ENCODE measurements at regions not wholly inside any gene's neighbourhood (a gene's known extent, or its start where the extent isn't known, plus 50 kb on each side); places are given as distances from the start of the nearest gene placed in this dataset.

GRCh38 chr6:120564779-120565178 is 769.5 kb downstream of the TBC1D32 start:
- Histone ChIP-seq H4K20me1 (ENCODE audit: insufficient read depth) (no peaks in the 10 kb centered on the region), H2AFZ (ENCODE audit: low read depth) (no peak overlapping the region), H3K4me3 (IDR thresholded peaks at IDR 0.05; ENCODE audit: insufficient read depth, low read depth, low read length) (no peak overlapping the region), H3K4me2 (no peak overlapping the region), H3K4me1 (ENCODE audit: low read depth, poor library complexity, severe bottlenecking) (no peaks in the 10 kb centered on the region), H3K27ac (no peak overlapping the region), H3K36me3 (ENCODE audit: insufficient read depth) (no peaks in the 10 kb centered on the region), H3K79me2 (ENCODE audit: insufficient read depth, low read depth) (no peaks in the 10 kb centered on the region), H3K9ac (no peak overlapping the region), H3K27me3 (ENCODE audit: insufficient read depth, low read depth) (no peaks in the 10 kb centered on the region)
- TF ChIP-seq, protein P1, sequence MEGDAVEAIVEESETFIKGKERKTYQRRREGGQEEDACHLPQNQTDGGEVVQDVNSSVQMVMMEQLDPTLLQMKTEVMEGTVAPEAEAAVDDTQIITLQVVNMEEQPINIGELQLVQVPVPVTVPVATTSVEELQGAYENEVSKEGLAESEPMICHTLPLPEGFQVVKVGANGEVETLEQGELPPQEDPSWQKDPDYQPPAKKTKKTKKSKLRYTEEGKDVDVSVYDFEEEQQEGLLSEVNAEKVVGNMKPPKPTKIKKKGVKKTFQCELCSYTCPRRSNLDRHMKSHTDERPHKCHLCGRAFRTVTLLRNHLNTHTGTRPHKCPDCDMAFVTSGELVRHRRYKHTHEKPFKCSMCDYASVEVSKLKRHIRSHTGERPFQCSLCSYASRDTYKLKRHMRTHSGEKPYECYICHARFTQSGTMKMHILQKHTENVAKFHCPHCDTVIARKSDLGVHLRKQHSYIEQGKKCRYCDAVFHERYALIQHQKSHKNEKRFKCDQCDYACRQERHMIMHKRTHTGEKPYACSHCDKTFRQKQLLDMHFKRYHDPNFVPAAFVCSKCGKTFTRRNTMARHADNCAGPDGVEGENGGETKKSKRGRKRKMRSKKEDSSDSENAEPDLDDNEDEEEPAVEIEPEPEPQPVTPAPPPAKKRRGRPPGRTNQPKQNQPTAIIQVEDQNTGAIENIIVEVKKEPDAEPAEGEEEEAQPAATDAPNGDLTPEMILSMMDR (conservative IDR thresholded peaks at IDR 0.05; ENCODE audit: low read depth, low read length) = no peak

- Histone ChIP-seq H4K20me1 (ENCODE audit: insufficient read depth) (no peaks in the 10 kb centered on the region), H3K4me3 (IDR thresholded peaks at IDR 0.05; ENCODE audit: insufficient read depth, low read depth, low read length) (no peak overlapping the region), H3K9ac (no peak overlapping the region), H3K36me3 (ENCODE audit: insufficient read depth) (no peaks in the 10 kb centered on the region), H3K4me1 (ENCODE audit: low read depth, poor library complexity, severe bottlenecking) (no peaks in the 10 kb centered on the region), H3K27me3 (ENCODE audit: insufficient read depth, low read depth) (no peaks in the 10 kb centered on the region), H3K27ac (no peak overlapping the region), H3K4me2 (no peak overlapping the region), H2AFZ (ENCODE audit: low read depth) (no peak overlapping the region), H3K79me2 (ENCODE audit: insufficient read depth, low read depth) (no peaks in the 10 kb centered on the region)
- TF ChIP-seq, protein P1 (conservative IDR thresholded peaks at IDR 0.05; ENCODE audit: low read depth, low read length) = no peak
Measured at GRCh38 chr6:120558294-120558693, 776.0 kb downstream of the TBC1D32 start.

- no peak overlapping the region for H3K4me2 ChIP-seq
- no peak overlapping the region for H2AFZ ChIP-seq (ENCODE audit: low read depth)
- no peak overlapping the region for H3K4me3 ChIP-seq (IDR thresholded peaks at IDR 0.05; ENCODE audit: insufficient read depth, low read depth, low read length)
- no peaks in the 10 kb centered on the region for H4K20me1 ChIP-seq (ENCODE audit: insufficient read depth)
- H3K4me1 ChIP-seq (ENCODE audit: low read depth, poor library complexity, severe bottlenecking) = no peaks in the 10 kb centered on the region
- no peaks in the 10 kb centered on the region for H3K27me3 ChIP-seq (ENCODE audit: insufficient read depth, low read depth)
- no peak overlapping the region for H3K9ac ChIP-seq
- H3K27ac ChIP-seq = no peak overlapping the region
- no peaks in the 10 kb centered on the region for H3K36me3 ChIP-seq (ENCODE audit: insufficient read depth)
- no peaks in the 10 kb centered on the region for H3K79me2 ChIP-seq (ENCODE audit: insufficient read depth, low read depth)
- TF ChIP-seq, protein P1 (conservative IDR thresholded peaks at IDR 0.05; ENCODE audit: low read depth, low read length) = no peak
Measured at GRCh38 chr6:120557554-120557953, 776.7 kb downstream of the TBC1D32 start.

DNA sequence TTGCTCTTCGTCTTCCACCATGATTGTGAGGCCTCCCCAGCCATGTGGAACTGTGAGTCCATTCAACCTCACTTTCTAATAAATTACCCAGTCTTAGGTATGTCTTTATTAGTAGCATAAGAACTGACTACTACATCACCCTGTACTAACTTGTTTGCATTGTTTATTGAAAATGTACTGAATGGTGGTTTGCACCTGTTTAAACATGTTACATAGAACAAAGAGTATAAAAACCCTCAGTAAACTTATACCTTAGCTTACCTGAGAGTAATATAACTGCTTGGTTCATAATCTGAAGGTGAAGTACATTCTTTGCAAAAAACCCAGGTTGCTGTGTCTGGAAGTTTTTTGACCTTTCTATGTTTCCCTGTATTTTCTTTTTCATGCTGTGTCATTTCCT is 777.8 kb downstream of the TBC1D32 start:
- no peaks in the 10 kb centered on the region for H3K36me3 ChIP-seq (ENCODE audit: insufficient read depth)
- no peak overlapping the region for H3K9ac ChIP-seq
- no peaks in the 10 kb centered on the region for H3K4me1 ChIP-seq (ENCODE audit: low read depth, poor library complexity, severe bottlenecking)
- no peak overlapping the region for H3K27ac ChIP-seq
- no peak overlapping the region for H3K4me3 ChIP-seq (IDR thresholded peaks at IDR 0.05; ENCODE audit: insufficient read depth, low read depth, low read length)
- no peaks in the 10 kb centered on the region for H3K79me2 ChIP-seq (ENCODE audit: insufficient read depth, low read depth)
- no peaks in the 10 kb centered on the region for H4K20me1 ChIP-seq (ENCODE audit: insufficient read depth)
- no peaks in the 10 kb centered on the region for H3K27me3 ChIP-seq (ENCODE audit: insufficient read depth, low read depth)
- H2AFZ ChIP-seq (ENCODE audit: low read depth) = no peak overlapping the region
- no peak overlapping the region for H3K4me2 ChIP-seq
- TF ChIP-seq, protein P1 (conservative IDR thresholded peaks at IDR 0.05; ENCODE audit: low read depth, low read length) = no peak

All from KMS-11 (cell line).